Natural killer cell treated with Interleukin-12 subunit alpha and Interleukin-12 subunit beta and Interleukin-15 and Interleukin-18, amount 100 ng/mL, for 72 hours (primary cell): ENCODE measurements at regions not wholly inside any gene's neighbourhood (a gene's known extent, or its start where the extent isn't known, plus 50 kb on each side); places are given as distances from the start of the nearest gene placed in this dataset.

ENCODE experiments used
- ATAC-seq, 2 donors: fragments of 150-1000 bp; cut with Tn5 transposase in 1 of 2; sonication (Bioruptor Pico), chemical (Tn5 transposase) in 1 of 2; 2 replicates each; pipeline ENCODE4 v1.10.0; 2021
- DNase-seq: peaks from one replicate; pipeline ENCODE4 v3.0.0; 2022; ENCODE audit warnings: low spot score
- H3K27ac Mint-ChIP-seq, 2 donors: 1 replicate in 1 of 2; 2 replicates in 1 of 2; pipeline ENCODE4 v1.8.0; 2022; ENCODE audit warnings: mixed read lengths in 2 of 2, mild to moderate bottlenecking in 1 of 2, moderate library complexity in 1 of 2
- H3K27me3 Mint-ChIP-seq, 2 donors: 1 replicate in 1 of 2; 2 replicates in 1 of 2; pipeline ENCODE4 v1.8.0; 2022; ENCODE audit warnings: mixed read lengths in 2 of 2
- H3K36me3 Mint-ChIP-seq: one replicate; pipeline ENCODE4 v1.8.0; 2022; ENCODE audit warnings: mixed read lengths
- H3K4me1 Mint-ChIP-seq, 2 donors: 1 replicate in 1 of 2; 2 replicates in 1 of 2; pipeline ENCODE4 v1.8.0; 2022; ENCODE audit warnings: low read depth in 2 of 2, mixed read lengths in 2 of 2, mild to moderate bottlenecking in 1 of 2
- H3K4me3 Mint-ChIP-seq: one replicate; pipeline ENCODE4 v1.8.0; 2022; ENCODE audit warnings: mixed read lengths
- H3K9me3 Mint-ChIP-seq: 2 replicates; pipeline ENCODE4 v1.8.0; 2022; ENCODE audit warnings: mixed read lengths

GRCh38 chr5:30866142-30866541 lies 327.3 kb upstream of the CDH6 start:
- ATAC-seq (no peak), DNase-seq (no peak)
- H3K27me3 Mint-ChIP-seq = no peaks in the 10 kb centered on the region
- H3K4me3 Mint-ChIP-seq = no peak overlapping the region
- H3K9me3 Mint-ChIP-seq = peaks cover 9% of the 10 kb centered on the region
- H3K27ac Mint-ChIP-seq = no peak overlapping the region
- no peaks in the 10 kb centered on the region for H3K4me1 Mint-ChIP-seq
- peaks cover 11% of the 10 kb centered on the region for H3K36me3 Mint-ChIP-seq

GRCh38 chr5:30856242-30856641 lies 337.2 kb upstream of the CDH6 start:
- no peak overlapping the region for H3K27ac Mint-ChIP-seq

GRCh38 chr5:30853158-30853557 lies 340.3 kb upstream of the CDH6 start:
- Mint-ChIP-seq H3K4me1 (no peaks in the 10 kb centered on the region), H3K36me3 (peaks cover 1% of the 10 kb centered on the region), H3K9me3 (peaks cover 23% of the 10 kb centered on the region), H3K4me3 (no peak overlapping the region), H3K27me3 (no peaks in the 10 kb centered on the region), H3K27ac (no peak overlapping the region)
- DNase-seq = no peak
- ATAC-seq = no peak

More at GRCh38 chr5:30856242-30856641, 337.2 kb upstream of the CDH6 start:
- ATAC-seq (no peak), DNase-seq (no peak)
- Mint-ChIP-seq H3K36me3 (peaks cover 9% of the 10 kb centered on the region), H3K4me1 (no peaks in the 10 kb centered on the region), H3K4me3 (no peak overlapping the region), H3K9me3 (peaks cover 30% of the 10 kb centered on the region), H3K27me3 (no peaks in the 10 kb centered on the region)

GRCh38 chr5:30850866-30851265 lies 342.6 kb upstream of the CDH6 start:
- H3K36me3 Mint-ChIP-seq = no peaks in the 10 kb centered on the region
- DNase-seq (no peak), ATAC-seq (no peak)
- H3K4me3 Mint-ChIP-seq = no peak overlapping the region
- no peaks in the 10 kb centered on the region for H3K4me1 Mint-ChIP-seq
- no peaks in the 10 kb centered on the region for H3K27me3 Mint-ChIP-seq
- H3K27ac Mint-ChIP-seq = no peak overlapping the region
- peaks cover 8% of the 10 kb centered on the region for H3K9me3 Mint-ChIP-seq

GRCh38 chr5:30849931-30850710 lies 343.4 kb upstream of the CDH6 start:
- Mint-ChIP-seq H3K4me1 (no peaks in the 10 kb centered on the region), H3K36me3 (no peaks in the 10 kb centered on the region), H3K4me3 (no peak overlapping the region), H3K27ac (no peak overlapping the region), H3K27me3 (no peaks in the 10 kb centered on the region), H3K9me3 (peaks cover 8% of the 10 kb centered on the region)
- ATAC-seq = no peak
- DNase-seq = no peak

- ATAC-seq (no peak), DNase-seq (no peak)
- Mint-ChIP-seq H3K27me3 (no peaks in the 10 kb centered on the region), H3K9me3 (peaks cover 8% of the 10 kb centered on the region), H3K4me1 (no peaks in the 10 kb centered on the region), H3K27ac (no peak overlapping the region), H3K4me3 (no peak overlapping the region), H3K36me3 (no peaks in the 10 kb centered on the region)
Observed at GRCh38 chr5:30846171-30846570, 347.3 kb upstream of the CDH6 start.

GRCh38 chr5:30845194-30845593 lies 348.3 kb upstream of the CDH6 start:
- H3K4me3 Mint-ChIP-seq = no peak overlapping the region
- H3K27me3 Mint-ChIP-seq = no peaks in the 10 kb centered on the region
- H3K9me3 Mint-ChIP-seq = peaks cover 8% of the 10 kb centered on the region
- ATAC-seq (no peak), DNase-seq (no peak)
- no peaks in the 10 kb centered on the region for H3K36me3 Mint-ChIP-seq
- H3K4me1 Mint-ChIP-seq = no peaks in the 10 kb centered on the region
- H3K27ac Mint-ChIP-seq = no peak overlapping the region

- no peak for DNase-seq
- no peak for ATAC-seq
- H3K9me3 Mint-ChIP-seq = peaks cover 8% of the 10 kb centered on the region
- H3K27me3 Mint-ChIP-seq = no peaks in the 10 kb centered on the region
- no peaks in the 10 kb centered on the region for H3K36me3 Mint-ChIP-seq
- no peak overlapping the region for H3K27ac Mint-ChIP-seq
- no peaks in the 10 kb centered on the region for H3K4me1 Mint-ChIP-seq
- H3K4me3 Mint-ChIP-seq = no peak overlapping the region
Observed at GRCh38 chr5:30843541-30843940, 349.9 kb upstream of the CDH6 start.

- Mint-ChIP-seq H3K27me3 (no peaks in the 10 kb centered on the region), H3K27ac (no peak overlapping the region), H3K4me1 (no peaks in the 10 kb centered on the region), H3K9me3 (peaks cover 24% of the 10 kb centered on the region), H3K36me3 (peaks cover 8% of the 10 kb centered on the region), H3K4me3 (no peak overlapping the region)
- DNase-seq (no peak), ATAC-seq (no peak)
Observed at GRCh38 chr5:30839956-30840355, 353.5 kb upstream of the CDH6 start.

GRCh38 chr5:30838936-30839496 lies 354.5 kb upstream of the CDH6 start:
- Mint-ChIP-seq H3K9me3 (peaks cover 22% of the 10 kb centered on the region), H3K4me1 (no peaks in the 10 kb centered on the region), H3K27ac (no peak overlapping the region), H3K36me3 (peaks cover 10% of the 10 kb centered on the region), H3K4me3 (no peak overlapping the region), H3K27me3 (no peaks in the 10 kb centered on the region)
- no peak for DNase-seq
- ATAC-seq = no peak

- ATAC-seq (no peak), DNase-seq (no peak)
- H3K27me3 Mint-ChIP-seq = no peaks in the 10 kb centered on the region
- no peaks in the 10 kb centered on the region for H3K4me1 Mint-ChIP-seq
- H3K36me3 Mint-ChIP-seq = peaks cover 23% of the 10 kb centered on the region
- no peak overlapping the region for H3K27ac Mint-ChIP-seq
- H3K4me3 Mint-ChIP-seq = no peak overlapping the region
- H3K9me3 Mint-ChIP-seq = peaks cover 35% of the 10 kb centered on the region
Observed at GRCh38 chr5:30832519-30832918, 361.0 kb upstream of the CDH6 start.

GRCh38 chr5:30831605-30832004 lies 361.9 kb upstream of the CDH6 start:
- ATAC-seq (no peak), DNase-seq (no peak)
- Mint-ChIP-seq H3K9me3 (peaks cover 34% of the 10 kb centered on the region), H3K4me3 (no peak overlapping the region), H3K27me3 (no peaks in the 10 kb centered on the region), H3K4me1 (no peaks in the 10 kb centered on the region), H3K36me3 (peaks cover 25% of the 10 kb centered on the region), H3K27ac (no peak overlapping the region)

GRCh38 chr5:30831123-30831522 lies 362.4 kb upstream of the CDH6 start:
- H3K4me1 Mint-ChIP-seq = no peaks in the 10 kb centered on the region
- ATAC-seq = no peak
- H3K27ac Mint-ChIP-seq = no peak overlapping the region
- H3K36me3 Mint-ChIP-seq = peaks cover 24% of the 10 kb centered on the region
- peaks cover 30% of the 10 kb centered on the region for H3K9me3 Mint-ChIP-seq
- H3K4me3 Mint-ChIP-seq = no peak overlapping the region
- no peak for DNase-seq
- H3K27me3 Mint-ChIP-seq = no peaks in the 10 kb centered on the region

GRCh38 chr5:30811298-30811697 lies 382.2 kb upstream of the CDH6 start:
- no peak for ATAC-seq
- Mint-ChIP-seq H3K27me3 (no peaks in the 10 kb centered on the region), H3K9me3 (peaks cover 14% of the 10 kb centered on the region), H3K36me3 (peaks cover 12% of the 10 kb centered on the region), H3K4me1 (no peaks in the 10 kb centered on the region), H3K27ac (no peak overlapping the region), H3K4me3 (no peak overlapping the region)
- no peak for DNase-seq

- ATAC-seq = no peak
- Mint-ChIP-seq H3K4me1 (no peaks in the 10 kb centered on the region), H3K27me3 (no peaks in the 10 kb centered on the region), H3K9me3 (peaks cover 14% of the 10 kb centered on the region), H3K4me3 (no peak overlapping the region), H3K27ac (no peak overlapping the region), H3K36me3 (peaks cover 13% of the 10 kb centered on the region)
- no peak for DNase-seq
Observed at GRCh38 chr5:30809933-30810332, 383.6 kb upstream of the CDH6 start.
